ENCODE measurements at regions not wholly inside any gene's neighbourhood (a gene's known extent, or its start where the extent isn't known, plus 50 kb on each side); places are given as distances from the start of the nearest gene placed in this dataset.
"Not testable (repeated sequence)": the region's sequence is repeated elsewhere in the genome, so short reads cannot be mapped to it uniquely, and the experiment has no call there.

GRCh38 chr6:19569563-19569962 is 267.6 kb upstream of the ID4 start:
- no peak for DNase-seq

GRCh38 chr6:19571176-19571575 is 266.0 kb upstream of the ID4 start:
- no peak for DNase-seq

- no peak for DNase-seq
These were observed 258.7 kb upstream of the ID4 start for GRCh38 chr6:19578481-19578880.

GRCh38 chr6:19584207-19584606 is 253.0 kb upstream of the ID4 start:
- not testable (repeated sequence) for DNase-seq

- no peak for DNase-seq
These were observed 249.8 kb upstream of the ID4 start for GRCh38 chr6:19587238-19587942.

GRCh38 chr6:19590501-19591131 is 246.6 kb upstream of the ID4 start:
- DNase-seq = no peak

GRCh38 chr6:19597809-19598320 is 239.3 kb upstream of the ID4 start:
- DNase-seq = no peak

GRCh38 chr6:19599796-19600464 is 237.2 kb upstream of the ID4 start:
- no peak for DNase-seq

GRCh38 chr6:19602434-19603013 is 234.6 kb upstream of the ID4 start:
- DNase-seq = no peak

- DNase-seq = no peak
These were observed 233.4 kb upstream of the ID4 start for GRCh38 chr6:19603721-19604120.

GRCh38 chr6:19605624-19606023 is 231.5 kb upstream of the ID4 start:
- no peak for DNase-seq

GRCh38 chr6:19608546-19608945 is 228.6 kb upstream of the ID4 start:
- no peak for DNase-seq

GRCh38 chr6:19609972-19610641 is 227.1 kb upstream of the ID4 start:
- DNase-seq = no peak

- not testable (repeated sequence) for DNase-seq
These were observed 224.3 kb upstream of the ID4 start for GRCh38 chr6:19612672-19613466.

GRCh38 chr6:19613678-19614077 is 223.5 kb upstream of the ID4 start:
- no peak for DNase-seq

GRCh38 chr6:19616022-19616421 is 221.1 kb upstream of the ID4 start:
- DNase-seq = no peak

GRCh38 chr6:19632230-19632629 is 204.9 kb upstream of the ID4 start:
- DNase-seq = no peak

- no peak for DNase-seq
These were observed 204.4 kb upstream of the ID4 start for GRCh38 chr6:19632786-19633185.

GRCh38 chr6:19635728-19636127 is 201.4 kb upstream of the ID4 start:
- DNase-seq = no peak

- DNase-seq = no peak
These were observed 200.2 kb upstream of the ID4 start for GRCh38 chr6:19637010-19637409.

GRCh38 chr6:19638931-19639330 is 198.2 kb upstream of the ID4 start:
- no peak for DNase-seq

- DNase-seq = no peak
These were observed 193.9 kb upstream of the ID4 start for GRCh38 chr6:19643287-19643686.
